ENCODE measurements at regions not wholly inside any gene's neighbourhood (a gene's known extent, or its start where the extent isn't known, plus 50 kb on each side); places are given as distances from the start of the nearest gene placed in this dataset.

DNA sequence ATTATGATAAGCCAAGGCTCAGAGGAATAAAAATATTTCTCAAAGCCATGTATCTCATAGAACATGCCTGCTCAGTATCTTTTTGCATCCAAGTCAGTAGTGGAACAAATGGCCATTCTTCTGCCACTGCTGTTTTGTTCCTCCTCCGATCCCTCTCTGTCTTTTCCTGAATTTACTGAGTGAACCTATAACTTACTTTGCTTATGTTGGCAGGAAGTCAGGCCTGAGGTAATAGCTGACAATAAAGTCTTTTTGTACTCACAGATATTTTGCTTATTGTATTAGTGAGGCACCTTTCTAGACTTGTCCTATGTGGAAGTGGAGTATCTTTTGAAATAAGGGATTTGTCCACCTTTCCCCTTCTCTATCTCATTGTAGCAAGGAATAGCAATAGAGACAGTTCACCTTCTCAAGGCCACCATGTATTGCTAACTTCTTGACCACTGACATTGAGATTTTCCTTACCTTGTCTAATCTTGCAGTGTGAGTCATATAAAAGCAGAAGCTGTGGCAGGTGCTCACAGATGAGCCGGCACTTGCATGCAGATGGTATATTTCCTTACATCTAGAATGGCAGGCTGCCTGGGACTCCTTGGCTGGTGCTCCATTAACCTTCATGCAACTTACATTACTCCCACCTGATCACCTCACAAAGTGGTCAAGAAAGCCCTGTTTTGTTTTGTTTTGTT, 68.2 kb downstream of the AGTR2 start:
- DNase-seq (peak in 1 of 3 donors; percentile 12), ATAC-seq (peak; percentile 69)
- H3K36me3 ChIP-seq (ENCODE audit: low read depth), result no peaks in the 10 kb centered on the region
- intact Hi-C loops (cut with DNase I, micrococcal nuclease), result no loop called here
- H3K4me3 ChIP-seq, result no peak overlapping the region
- H3K4me1 ChIP-seq (ENCODE audit: low read depth), result no peaks in the 10 kb centered on the region
- no peaks in the 10 kb centered on the region for H3K9me3 ChIP-seq
- TF ChIP-seq, protein P1, sequence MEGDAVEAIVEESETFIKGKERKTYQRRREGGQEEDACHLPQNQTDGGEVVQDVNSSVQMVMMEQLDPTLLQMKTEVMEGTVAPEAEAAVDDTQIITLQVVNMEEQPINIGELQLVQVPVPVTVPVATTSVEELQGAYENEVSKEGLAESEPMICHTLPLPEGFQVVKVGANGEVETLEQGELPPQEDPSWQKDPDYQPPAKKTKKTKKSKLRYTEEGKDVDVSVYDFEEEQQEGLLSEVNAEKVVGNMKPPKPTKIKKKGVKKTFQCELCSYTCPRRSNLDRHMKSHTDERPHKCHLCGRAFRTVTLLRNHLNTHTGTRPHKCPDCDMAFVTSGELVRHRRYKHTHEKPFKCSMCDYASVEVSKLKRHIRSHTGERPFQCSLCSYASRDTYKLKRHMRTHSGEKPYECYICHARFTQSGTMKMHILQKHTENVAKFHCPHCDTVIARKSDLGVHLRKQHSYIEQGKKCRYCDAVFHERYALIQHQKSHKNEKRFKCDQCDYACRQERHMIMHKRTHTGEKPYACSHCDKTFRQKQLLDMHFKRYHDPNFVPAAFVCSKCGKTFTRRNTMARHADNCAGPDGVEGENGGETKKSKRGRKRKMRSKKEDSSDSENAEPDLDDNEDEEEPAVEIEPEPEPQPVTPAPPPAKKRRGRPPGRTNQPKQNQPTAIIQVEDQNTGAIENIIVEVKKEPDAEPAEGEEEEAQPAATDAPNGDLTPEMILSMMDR (IDR thresholded peaks at IDR 0.05), result no peak

DNA sequence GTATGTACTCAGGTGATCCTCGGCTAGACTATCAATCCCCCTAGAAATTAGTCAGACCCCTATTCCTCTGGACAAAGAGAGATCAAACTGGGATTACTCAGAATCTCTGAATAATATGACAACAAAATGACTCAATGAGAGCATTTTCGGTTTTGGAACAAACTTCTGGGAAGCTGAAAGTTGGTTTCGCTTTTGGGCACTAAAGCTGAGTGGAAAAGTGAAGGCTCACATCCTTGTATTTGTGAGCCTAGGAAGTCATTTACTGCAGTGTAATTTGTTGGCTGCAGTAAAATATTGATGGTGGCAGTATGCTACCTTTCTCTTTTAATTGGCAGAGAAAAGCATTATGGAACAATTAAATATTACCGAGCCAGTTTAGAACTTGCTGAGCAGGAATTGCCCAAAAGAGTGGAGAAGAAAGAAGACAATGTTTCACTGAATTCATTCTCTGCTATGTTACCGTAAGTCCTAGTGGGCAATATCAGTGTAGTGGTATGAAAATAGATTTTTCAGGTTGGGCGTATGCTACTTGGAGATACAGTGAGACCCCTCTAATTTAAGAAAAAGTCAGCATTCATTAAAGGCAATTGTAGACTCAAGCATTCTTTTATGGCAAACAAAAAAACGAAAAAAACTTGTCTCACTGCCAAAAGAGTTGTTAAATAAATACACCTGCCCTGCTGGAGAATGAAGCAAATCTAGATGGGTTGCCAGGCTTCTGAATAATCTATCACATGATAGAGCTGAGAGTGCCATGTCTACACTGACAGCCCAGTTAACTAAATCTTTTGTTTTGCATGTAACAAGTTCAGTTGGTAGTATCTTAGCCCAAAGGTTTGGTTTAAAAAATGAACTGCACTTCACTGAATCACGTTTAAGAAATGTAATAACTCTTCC, 69.6 kb downstream of the AGTR2 start:
- Histone ChIP-seq H3K4me1 (ENCODE audit: low read depth) (no peaks in the 10 kb centered on the region), H3K9me3 (no peaks in the 10 kb centered on the region), H3K4me3 (no peak overlapping the region), H3K36me3 (ENCODE audit: low read depth) (no peaks in the 10 kb centered on the region)
- intact Hi-C loops (cut with DNase I, micrococcal nuclease), result no loop called here
- TF ChIP-seq, protein P1 (IDR thresholded peaks at IDR 0.05), result no peak
- ATAC-seq, result peak; percentile 84
- DNase-seq, result peak in 1 of 3 donors; percentile 14

DNA sequence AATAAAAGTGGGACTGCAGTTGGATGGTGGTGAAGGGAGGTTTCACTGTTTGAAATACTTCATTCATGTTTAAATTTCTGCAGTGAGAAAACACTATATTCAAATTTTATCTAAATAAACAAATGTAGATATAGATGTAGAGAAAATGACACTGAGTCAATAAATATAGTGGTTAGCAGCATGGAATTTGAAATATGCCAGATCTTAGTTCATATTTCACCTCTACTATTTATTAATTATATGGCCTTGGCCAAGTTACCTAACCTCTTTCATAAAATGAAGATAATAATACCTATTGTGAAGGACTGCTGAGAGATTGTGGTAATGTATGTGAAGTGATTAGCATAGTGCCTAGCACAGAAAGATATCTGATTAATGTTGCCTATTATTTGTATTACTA, 70.5 kb downstream of the AGTR2 start:
- TF ChIP-seq, protein P1 (IDR thresholded peaks at IDR 0.05), result no peak

DNA sequence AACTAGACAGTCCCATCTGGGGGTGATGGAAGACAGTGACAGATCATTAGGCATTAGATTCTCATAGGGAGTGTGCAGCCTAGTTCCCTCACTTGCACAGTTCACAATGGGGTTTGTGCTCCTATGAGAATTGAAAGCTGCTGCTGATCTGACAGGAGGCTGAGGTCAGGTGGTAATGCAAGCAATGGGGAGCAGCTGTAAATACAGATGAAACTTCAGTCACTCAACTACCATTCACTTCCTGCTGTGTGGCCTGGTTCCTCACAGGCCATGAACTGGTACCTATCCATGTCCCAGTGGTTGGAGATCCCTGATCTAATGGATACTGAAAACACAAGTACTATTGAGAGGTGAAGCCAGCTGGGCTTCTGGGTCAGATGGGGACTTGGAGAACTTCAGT, 72.5 kb downstream of the AGTR2 start:
- DNase-seq (no peak), ATAC-seq (no peak)
- no peaks in the 10 kb centered on the region for H3K4me1 ChIP-seq (ENCODE audit: low read depth)
- TF ChIP-seq, protein P1 (IDR thresholded peaks at IDR 0.05), result no peak
- H3K36me3 ChIP-seq (ENCODE audit: low read depth), result no peaks in the 10 kb centered on the region
- intact Hi-C loops (cut with DNase I, micrococcal nuclease), result no loop called here
- no peak overlapping the region for H3K4me3 ChIP-seq
- H3K9me3 ChIP-seq, result no peaks in the 10 kb centered on the region

More for the DNA sequence above, 70.5 kb downstream of the AGTR2 start:
- H3K4me3 ChIP-seq, result no peak overlapping the region
- no peaks in the 10 kb centered on the region for H3K9me3 ChIP-seq
- ATAC-seq (no peak), DNase-seq (no peak)
- no peaks in the 10 kb centered on the region for H3K36me3 ChIP-seq (ENCODE audit: low read depth)
- H3K4me1 ChIP-seq (ENCODE audit: low read depth), result no peaks in the 10 kb centered on the region
- intact Hi-C loops (cut with DNase I, micrococcal nuclease), result no loop called here

DNA sequence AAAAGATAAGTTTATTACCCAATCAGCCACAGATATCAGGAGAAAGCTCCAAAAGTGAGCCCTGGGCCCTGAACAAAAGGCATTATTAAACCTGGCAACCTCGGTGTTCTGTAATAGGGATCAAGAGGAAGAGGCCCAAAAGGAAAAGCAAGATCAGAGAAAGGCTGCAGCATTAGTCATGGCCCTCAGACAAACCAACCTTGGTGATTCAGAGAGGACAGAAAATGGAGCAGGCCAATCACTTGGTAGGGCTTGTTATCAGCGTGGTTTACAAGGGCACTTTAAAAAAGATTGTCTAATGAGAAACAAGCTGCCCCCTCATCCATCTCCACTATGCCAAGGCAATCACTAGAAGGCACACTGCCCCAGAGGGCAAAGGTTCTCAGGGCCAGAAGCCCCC, 75.7 kb downstream of the AGTR2 start:
- H3K4me3 ChIP-seq, result no peak overlapping the region
- no peaks in the 10 kb centered on the region for H3K9me3 ChIP-seq
- ATAC-seq (no peak), DNase-seq (no peak)
- no peaks in the 10 kb centered on the region for H3K4me1 ChIP-seq (ENCODE audit: low read depth)
- TF ChIP-seq, protein P1 (IDR thresholded peaks at IDR 0.05), result no peak
- H3K36me3 ChIP-seq (ENCODE audit: low read depth), result no peaks in the 10 kb centered on the region
- intact Hi-C loops (cut with DNase I, micrococcal nuclease), result no loop called here

Measured in mucosa of descending colon (tissue), 3 donors.